ENCODE measurements at regions not wholly inside any gene's neighbourhood (a gene's known extent, or its start where the extent isn't known, plus 50 kb on each side); places are given as distances from the start of the nearest gene placed in this dataset.

GRCh38 chr19:30932854-30933253, 416.4 kb downstream of the TSHZ3 start:
- no peak for TF ChIP-seq POLR2A (IDR thresholded peaks at IDR 0.05; ENCODE audit: control extremely low read depth in 1 of 2, low read depth in 2 of 2, low read length in 2 of 2)
- no peak for TF ChIP-seq KDM5A (IDR thresholded peaks at IDR 0.05; ENCODE audit: low read length)
- TF ChIP-seq MAX (IDR thresholded peaks at IDR 0.05) = no peak
- no peak for TF ChIP-seq NRF1 (IDR thresholded peaks at IDR 0.05; ENCODE audit: low read depth, low read length)
